ENCODE measurements at regions not wholly inside any gene's neighbourhood (a gene's known extent, or its start where the extent isn't known, plus 50 kb on each side); places are given as distances from the start of the nearest gene placed in this dataset.

GRCh38 chr11:91265946-91266345 lies 958.7 kb upstream of the FAT3 start:
- DNase-seq (ENCODE audit: extremely low read depth, low read depth): no peak

- no peak for DNase-seq (ENCODE audit: extremely low read depth, low read depth)
Observed at GRCh38 chr11:91264481-91264880, 960.1 kb upstream of the FAT3 start.

DNA sequence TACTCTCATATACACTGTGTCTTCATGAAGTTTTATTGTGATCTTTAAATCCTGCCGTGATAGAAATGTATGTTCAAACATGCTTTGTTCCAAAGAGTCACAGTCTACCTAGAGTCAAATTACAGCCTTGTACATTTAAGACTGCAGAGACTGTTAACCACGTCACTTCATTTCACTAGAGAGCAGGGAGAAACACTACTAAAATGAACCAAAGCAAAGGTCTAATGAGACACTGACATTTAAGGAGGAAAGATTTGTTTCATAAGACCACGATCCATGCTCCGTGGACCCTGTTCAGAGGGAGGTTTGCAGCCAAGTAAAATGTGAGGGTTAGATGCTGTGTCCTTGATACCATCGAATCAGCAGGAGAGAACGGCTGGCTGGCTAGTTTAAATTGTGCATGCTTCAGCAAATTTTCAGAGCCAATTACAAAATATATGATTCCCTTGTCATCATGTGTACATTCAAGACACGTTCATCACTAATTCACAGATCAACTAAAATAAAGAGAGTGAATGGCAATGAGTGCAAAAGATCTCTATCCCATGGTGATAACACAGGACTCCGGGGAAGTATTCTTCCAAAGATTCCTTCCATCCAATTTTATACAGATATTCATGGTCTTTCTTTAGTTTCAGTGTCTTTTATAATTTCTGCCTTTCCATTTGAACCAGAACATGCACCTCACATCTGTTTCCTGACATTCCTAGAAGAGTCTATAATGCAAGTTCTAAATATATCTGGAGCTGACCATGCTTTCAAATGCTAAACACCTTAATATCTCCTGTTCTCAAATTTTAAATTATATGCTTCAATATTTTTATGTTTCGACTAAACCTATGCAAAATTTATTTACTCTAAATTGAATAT lies 960.9 kb upstream of the FAT3 start:
- no peak for DNase-seq (ENCODE audit: extremely low read depth, low read depth)

DNA sequence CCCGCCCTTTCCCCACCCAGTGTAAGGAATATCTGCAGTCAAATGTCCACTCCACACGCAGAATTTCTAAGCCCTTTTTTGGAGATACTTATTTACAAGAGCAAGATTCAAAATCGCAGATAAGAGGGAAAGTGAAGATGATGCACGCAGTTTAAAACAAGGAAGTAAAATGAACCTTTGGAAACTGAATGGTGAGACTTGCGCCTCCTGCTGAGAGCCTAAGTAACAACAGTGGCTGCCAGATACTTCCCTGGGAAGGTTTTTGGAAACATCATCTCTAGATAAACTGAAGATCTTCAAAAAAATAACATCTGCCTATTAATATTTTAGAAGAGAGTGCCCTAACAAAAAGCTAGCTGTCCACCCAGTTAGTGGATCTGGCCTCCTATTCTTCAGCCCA lies 963.1 kb upstream of the FAT3 start:
- DNase-seq (ENCODE audit: extremely low read depth, low read depth): no peak

DNA sequence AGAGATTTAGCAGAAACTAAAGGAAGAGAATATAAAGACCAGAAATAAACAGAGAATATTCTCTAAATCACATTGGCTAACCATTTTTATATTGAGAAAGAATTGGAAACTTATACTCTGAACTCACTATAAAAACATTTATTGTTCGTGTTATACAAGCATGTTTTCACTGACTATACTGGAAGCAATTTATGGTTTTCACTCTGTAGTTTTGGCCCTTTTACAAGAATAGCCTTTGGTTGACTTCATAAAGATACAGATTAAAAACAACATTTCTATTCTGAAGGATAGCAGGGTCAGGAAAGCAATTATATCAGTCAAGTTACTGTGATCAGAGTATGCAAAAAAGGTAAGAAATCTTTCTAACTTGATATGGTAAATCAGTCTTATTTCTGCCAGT lies 965.7 kb upstream of the FAT3 start:
- DNase-seq (ENCODE audit: extremely low read depth, low read depth): no peak

- no peak for DNase-seq (ENCODE audit: extremely low read depth, low read depth)
Observed at GRCh38 chr11:91257667-91258066, 967.0 kb upstream of the FAT3 start.

DNA sequence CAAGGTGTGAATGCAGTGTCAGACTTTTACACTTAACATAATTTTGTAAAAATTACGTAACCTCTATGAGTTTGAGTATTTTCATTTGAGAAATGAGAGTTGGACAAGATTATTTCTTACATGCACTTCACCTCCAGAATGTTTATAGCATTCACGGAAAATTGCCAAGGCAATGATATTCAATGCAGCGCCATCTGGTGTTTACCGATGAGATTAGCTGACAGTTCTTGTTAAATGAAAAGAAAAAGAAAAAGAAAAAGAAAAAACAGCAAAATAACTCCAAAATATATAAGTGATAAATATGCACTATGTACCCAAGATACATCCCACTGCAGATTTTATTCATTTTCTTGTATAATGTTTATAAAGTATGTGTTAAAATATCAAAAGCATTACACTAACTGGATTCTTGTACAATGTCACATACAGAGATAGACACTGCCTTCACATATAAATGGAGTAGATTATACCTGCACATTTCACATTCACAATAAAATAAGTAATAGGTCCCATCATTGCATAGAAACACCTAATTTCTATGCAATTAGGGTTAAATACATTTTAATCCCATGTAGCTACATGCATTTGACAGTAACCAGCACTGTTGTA lies 976.3 kb upstream of the FAT3 start:
- peak; percentile 2 for DNase-seq (ENCODE audit: extremely low read depth, low read depth)

DNA sequence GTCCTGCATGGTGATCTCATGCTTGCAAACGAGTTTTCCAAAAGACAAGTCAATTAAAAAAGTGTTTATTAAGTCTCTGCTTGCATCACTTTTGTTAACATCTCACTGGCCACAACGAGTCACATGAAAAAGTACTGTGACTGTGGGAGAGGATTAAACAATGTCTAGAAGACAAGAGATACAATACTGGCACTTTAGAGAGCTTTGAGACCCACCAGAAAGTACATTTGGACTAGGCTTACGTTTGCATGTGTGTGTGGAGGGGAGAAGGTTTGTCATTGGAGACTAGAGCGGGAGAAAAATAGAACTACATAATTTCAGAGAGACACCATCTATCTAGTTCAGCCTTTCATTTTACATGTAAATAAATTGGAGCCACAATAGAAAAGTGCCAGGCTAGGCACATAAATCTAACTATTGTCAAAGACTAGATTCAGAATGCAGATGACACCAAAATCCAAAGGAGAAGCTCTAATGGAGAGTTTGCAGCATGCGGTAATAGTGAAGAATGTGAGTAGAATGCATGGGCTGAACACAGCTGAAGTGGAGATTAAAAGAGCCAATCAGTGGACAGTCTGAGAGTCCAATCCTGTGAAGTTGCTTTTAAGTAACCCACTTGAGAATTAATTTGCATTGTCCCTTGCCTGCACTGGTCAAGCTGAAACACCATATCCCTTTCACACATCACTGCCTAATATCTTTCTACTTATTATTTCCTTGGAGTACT lies 977.4 kb upstream of the FAT3 start:
- DNase-seq (ENCODE audit: extremely low read depth, low read depth): no peak

- DNase-seq (ENCODE audit: extremely low read depth, low read depth): no peak
Observed at GRCh38 chr11:91244912-91245311, 979.7 kb upstream of the FAT3 start.

DNA sequence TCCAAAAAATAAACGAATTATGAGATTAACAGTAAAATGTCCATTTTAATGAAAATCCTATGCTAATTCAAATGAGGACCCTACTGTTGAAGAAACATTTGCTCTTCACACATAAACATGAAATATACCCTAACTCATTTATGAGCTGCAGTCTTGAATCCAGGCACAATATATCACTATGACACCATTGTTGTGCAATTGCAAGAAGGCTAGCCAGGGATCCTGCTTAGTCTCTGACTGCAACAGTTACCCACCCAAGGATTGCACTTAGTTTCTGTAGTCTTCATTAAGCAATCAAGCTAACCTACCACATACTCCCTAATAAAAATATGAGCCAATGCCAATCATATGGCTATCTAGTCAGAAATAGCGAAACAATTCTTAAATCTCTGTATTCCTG lies 981.0 kb upstream of the FAT3 start:
- DNase-seq (ENCODE audit: extremely low read depth, low read depth): no peak

- no peak for DNase-seq (ENCODE audit: extremely low read depth, low read depth)
Observed at GRCh38 chr11:91243051-91243450, 981.6 kb upstream of the FAT3 start.

DNA sequence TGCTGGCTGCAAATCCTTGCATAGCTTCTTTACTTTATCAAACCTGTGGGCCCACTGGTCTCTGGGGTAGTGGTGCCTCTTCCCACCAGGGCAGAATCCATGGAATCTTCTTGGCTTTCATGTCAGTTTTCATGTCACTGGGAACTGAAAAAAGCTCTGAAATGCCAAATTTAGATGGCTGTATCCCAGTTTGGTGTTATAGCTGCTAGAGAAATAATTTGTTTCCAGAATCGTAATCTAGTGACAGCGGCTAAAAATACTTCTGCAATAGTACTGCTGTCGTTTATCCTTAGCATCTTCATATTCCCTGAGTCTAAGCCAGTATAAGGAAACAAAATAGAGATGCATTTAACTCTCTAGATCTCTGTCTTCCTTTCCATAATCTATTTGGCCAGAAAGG lies 983.4 kb upstream of the FAT3 start:
- no peak for DNase-seq (ENCODE audit: extremely low read depth, low read depth)

- no peak for DNase-seq (ENCODE audit: extremely low read depth, low read depth)
Observed at GRCh38 chr11:91239359-91239758, 985.3 kb upstream of the FAT3 start.

GRCh38 chr11:91231226-91231625 lies 993.4 kb upstream of the FAT3 start:
- no peak for DNase-seq (ENCODE audit: extremely low read depth, low read depth)

- DNase-seq (ENCODE audit: extremely low read depth, low read depth): no peak
Observed at GRCh38 chr11:91230647-91231046, 994.0 kb upstream of the FAT3 start.

- no peak for DNase-seq (ENCODE audit: extremely low read depth, low read depth)
Observed at GRCh38 chr11:91222830-91223229, 1000.0 kb upstream of the CHORDC1 start.

- no peak for DNase-seq (ENCODE audit: extremely low read depth, low read depth)
Observed at GRCh38 chr11:91220476-91221202, 997.8 kb upstream of the CHORDC1 start.

GRCh38 chr11:91219535-91219934 lies 996.7 kb upstream of the CHORDC1 start:
- no peak for DNase-seq (ENCODE audit: extremely low read depth, low read depth)

DNA sequence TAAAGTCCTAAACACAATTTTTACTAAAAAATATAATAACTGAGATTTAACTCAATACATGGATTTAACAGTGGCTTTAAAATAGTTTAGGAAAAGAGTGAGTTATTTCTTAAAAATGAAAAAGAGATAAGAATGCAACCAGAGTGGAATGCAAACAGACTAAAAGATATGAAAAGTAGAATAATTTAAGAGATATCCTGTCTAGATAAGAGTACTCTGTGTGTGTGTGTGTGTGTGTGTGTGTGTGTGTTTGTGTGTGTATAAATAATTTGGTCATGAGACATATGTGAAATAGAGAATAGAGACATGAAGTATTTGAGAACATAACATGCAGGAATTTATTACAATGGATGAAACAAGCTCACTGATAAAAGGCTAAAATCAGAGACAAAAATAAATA lies 986.9 kb upstream of the CHORDC1 start:
- no peak for DNase-seq (ENCODE audit: extremely low read depth, low read depth)

- DNase-seq (ENCODE audit: extremely low read depth, low read depth): no peak
Observed at GRCh38 chr11:91209306-91209705, 986.5 kb upstream of the CHORDC1 start.

- DNase-seq (ENCODE audit: extremely low read depth, low read depth): no peak
Observed at GRCh38 chr11:91199866-91200265, 977.0 kb upstream of the CHORDC1 start.

Measured in NCI-H460 (cell line).